Epithelial cell of esophagus (primary cell): ENCODE measurements at regions not wholly inside any gene's neighbourhood (a gene's known extent, or its start where the extent isn't known, plus 50 kb on each side); places are given as distances from the start of the nearest gene placed in this dataset.

Experiments
- DNase-seq: peaks from one replicate; pipeline ENCODE4 v3.0.0; 2010; ENCODE audit warnings: low read depth
- H3K4me3 ChIP-seq: 2 replicates; pipeline ENCODE4 v1.5.1; 2011; ENCODE audit warnings: mild to moderate bottlenecking, low read length, control low read depth
- TF ChIP-seq, protein P1 (sequence below): IDR thresholded peaks from 2 replicates; pipeline ENCODE4 v1.5.1; 2011; ENCODE audit warnings: low read depth, mild to moderate bottlenecking, low read length, control low read depth, inconsistent platforms; ENCODE audit not compliant: insufficient read depth; ENCODE audit errors: missing control alignments

DNA sequence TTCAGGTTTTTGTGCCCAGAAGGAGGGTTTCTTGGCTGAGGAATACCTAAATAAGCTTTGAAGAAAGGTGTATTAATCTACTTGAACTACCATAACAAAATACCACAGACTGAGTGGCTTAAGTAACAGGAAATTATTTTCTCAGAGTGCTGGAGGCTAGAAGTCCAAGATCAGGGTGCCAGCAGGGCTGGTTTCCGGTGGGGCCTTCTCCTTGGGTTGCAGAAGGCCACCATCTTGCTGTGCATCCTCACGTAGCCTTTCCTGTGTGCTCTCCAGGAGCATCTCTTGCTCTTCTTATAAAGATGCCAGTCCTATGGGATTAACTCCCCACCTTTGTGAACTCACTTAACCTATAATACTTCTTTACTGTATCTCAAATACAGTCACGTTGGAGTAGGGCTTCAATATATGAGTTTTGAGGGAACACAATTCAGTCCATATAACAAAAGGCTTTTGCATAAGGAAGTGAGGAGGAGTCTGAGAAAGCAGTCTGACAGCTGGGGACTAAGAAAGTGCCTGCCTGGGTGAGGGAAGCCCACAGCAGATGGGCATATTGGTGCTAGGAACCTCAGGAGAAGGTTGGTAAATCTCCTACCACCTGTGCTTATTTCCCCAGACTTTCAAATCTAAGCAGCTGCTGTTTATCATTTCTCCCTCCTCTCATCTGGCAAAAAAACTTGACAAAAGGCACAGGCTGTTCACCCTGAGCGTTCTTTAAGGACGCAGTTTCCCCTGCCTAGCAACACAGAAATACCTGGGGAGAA, 89.6 kb upstream of the CBLB start:
- H3K4me3 ChIP-seq = no peak overlapping the region
- DNase-seq = peak; percentile 49
- TF ChIP-seq, protein P1, sequence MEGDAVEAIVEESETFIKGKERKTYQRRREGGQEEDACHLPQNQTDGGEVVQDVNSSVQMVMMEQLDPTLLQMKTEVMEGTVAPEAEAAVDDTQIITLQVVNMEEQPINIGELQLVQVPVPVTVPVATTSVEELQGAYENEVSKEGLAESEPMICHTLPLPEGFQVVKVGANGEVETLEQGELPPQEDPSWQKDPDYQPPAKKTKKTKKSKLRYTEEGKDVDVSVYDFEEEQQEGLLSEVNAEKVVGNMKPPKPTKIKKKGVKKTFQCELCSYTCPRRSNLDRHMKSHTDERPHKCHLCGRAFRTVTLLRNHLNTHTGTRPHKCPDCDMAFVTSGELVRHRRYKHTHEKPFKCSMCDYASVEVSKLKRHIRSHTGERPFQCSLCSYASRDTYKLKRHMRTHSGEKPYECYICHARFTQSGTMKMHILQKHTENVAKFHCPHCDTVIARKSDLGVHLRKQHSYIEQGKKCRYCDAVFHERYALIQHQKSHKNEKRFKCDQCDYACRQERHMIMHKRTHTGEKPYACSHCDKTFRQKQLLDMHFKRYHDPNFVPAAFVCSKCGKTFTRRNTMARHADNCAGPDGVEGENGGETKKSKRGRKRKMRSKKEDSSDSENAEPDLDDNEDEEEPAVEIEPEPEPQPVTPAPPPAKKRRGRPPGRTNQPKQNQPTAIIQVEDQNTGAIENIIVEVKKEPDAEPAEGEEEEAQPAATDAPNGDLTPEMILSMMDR = no peak

DNA sequence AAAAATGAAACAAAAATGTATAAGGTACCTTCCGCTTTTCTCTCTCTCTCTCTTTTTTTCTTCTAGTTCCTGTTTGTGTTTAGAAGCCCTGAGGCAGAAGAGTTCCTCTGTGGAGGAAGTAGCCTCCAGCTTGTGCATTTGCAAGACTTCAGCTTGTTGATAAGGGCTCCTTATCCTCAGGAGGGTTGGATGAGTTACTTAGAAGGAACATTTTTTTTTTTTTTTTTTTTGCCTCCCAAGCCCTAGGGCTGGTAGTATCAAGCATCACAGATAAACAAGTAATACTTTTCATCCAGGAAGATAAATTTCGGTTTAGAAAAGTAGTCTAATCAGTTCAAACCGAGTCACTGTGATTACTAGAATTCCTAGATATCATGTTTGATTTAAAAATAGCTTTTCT, 91.0 kb upstream of the CBLB start:
- H3K4me3 ChIP-seq = no peak overlapping the region
- no peak for DNase-seq
- TF ChIP-seq, protein P1 = no peak

DNA sequence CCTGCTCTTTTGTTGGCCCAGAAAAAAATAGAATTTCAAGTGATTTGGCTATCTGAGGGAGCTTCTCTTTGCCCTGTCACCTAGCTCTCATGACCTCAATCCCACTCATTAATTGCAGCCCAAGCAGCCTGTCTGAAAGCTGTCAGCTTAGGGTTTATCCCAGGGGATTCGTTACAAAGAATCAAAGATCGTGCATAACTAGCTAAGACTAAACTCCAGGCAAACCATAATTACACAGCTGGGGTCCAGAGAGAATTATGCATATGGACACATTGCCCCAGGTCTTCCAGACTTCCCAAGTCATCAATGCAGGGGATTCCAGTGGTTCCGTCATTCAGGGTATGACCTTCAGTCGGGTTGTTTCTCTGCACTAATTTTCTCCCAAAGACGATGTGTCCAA, 91.6 kb upstream of the CBLB start:
- H3K4me3 ChIP-seq = no peak overlapping the region
- DNase-seq = no peak
- TF ChIP-seq, protein P1 = no peak

DNA sequence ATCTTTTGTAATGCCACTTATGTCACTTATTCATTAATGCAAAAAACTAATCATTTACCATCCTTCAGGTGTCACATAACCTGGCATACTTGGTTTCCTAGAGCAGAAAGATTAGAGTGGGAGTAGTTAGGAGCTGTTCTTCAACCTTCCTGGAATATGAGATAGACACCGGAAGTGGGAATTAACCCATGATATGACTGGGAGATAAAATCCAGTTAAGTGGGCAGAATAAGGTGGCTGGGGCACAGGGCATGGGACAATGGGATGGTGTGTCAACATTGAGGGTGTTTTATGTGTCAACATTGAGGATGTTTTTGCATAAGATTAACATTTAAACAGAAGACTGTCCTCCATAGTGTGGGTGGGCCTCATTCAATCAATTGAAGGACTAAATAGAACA, 94.3 kb upstream of the CBLB start:
- DNase-seq = no peak
- TF ChIP-seq, protein P1 = no peak
- H3K4me3 ChIP-seq = no peak overlapping the region

DNA sequence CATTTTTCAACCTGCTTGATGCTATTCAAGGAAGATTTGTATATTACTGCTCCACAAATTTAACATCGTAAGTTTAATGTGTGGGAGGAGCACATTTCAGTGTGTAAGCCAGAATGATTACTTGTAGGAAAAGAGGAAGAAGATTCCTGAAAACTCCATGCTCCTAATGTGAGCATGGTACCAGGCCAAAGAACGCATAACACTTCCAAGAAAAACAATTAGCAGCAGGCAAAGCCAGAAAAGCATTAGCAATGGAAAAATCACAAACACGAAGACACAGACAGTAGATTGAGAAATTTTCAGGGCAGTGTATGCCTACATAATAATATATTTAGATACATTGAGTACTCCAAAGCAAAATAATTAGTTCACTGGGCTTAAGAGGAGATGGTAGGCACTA, 96.6 kb upstream of the CBLB start:
- no peak for DNase-seq
- H3K4me3 ChIP-seq = no peak overlapping the region
- TF ChIP-seq, protein P1 = no peak

DNA sequence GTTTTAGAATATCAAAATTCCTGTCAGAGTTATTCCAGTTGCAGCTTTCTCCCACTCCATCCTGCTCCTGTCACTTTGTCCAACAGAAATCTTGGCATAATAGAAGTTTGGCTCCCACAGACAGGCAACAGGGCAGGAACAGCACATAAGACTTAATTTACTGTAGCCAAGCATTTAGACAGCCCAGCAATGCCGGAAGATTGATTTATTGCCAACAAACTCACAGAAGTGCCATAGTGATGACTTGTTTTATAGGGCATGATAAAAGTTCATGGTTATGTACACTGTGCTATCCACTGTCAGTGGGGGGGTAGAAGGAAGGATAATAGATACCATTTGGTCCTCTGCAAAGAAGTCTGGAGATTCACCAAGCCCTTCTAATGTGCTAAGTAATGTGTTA, 98.3 kb upstream of the CBLB start:
- DNase-seq = no peak
- H3K4me3 ChIP-seq = no peak overlapping the region
- TF ChIP-seq, protein P1 = no peak

DNA sequence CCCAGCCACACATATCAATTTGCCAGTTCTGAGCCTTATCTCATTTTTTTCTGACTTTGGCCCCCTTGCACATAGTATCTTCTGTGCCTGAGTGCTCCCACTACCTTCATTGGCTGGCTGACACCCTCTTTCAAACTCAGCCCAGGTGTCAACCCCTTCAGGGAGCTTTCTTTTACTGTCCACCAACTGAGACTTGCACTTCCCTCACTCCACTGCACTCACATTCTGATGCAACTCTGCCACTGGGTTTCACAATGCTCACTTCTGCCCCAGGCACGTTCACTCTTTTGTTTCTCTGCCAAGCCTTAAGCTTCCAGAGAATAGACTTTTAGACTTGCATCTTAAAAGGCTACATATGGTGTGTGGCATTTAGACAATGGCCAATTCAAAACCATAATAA, 101.5 kb upstream of the CBLB start:
- peak; percentile 93 for DNase-seq
- no peak overlapping the region for H3K4me3 ChIP-seq
- TF ChIP-seq, protein P1 = no peak
